Tibial nerve (tissue), 4 donors: ENCODE measurements at regions not wholly inside any gene's neighbourhood (a gene's known extent, or its start where the extent isn't known, plus 50 kb on each side); places are given as distances from the start of the nearest gene placed in this dataset.
"Not testable (repeated sequence)": the region's sequence is repeated elsewhere in the genome, so short reads cannot be mapped to it uniquely, and the experiment has no call there.

Source experiments
- EP300 ChIP-seq, 2 donors: sonication (generic); formaldehyde crosslinking; IDR thresholded peaks; one replicate each; pipeline ENCODE4 v1.6.1; 2017; ENCODE audit warnings: antibody characterized with exemption in 2 of 2, mild to moderate bottlenecking in 1 of 2
- POLR2A ChIP-seq, 2 donors: fragments of 450-650 bp; IDR thresholded peaks; one replicate each; pipeline ENCODE4 v1.6.1; 2017; ENCODE audit warnings: antibody characterized with exemption in 2 of 2, mild to moderate bottlenecking in 2 of 2, moderate library complexity in 2 of 2
- TF ChIP-seq, protein P1 (sequence below), 5 experiments: fragments of 200-600 bp in 3 of 5; fragments of 450-650 bp in 2 of 5; sonication (generic) in 3 of 5; IDR thresholded peaks; one replicate each; pipeline ENCODE4 v1.5.1; 2016 to 2019; ENCODE audit warnings: antibody characterized with exemption in 5 of 5, mild to moderate bottlenecking in 3 of 5, moderate library complexity in 2 of 5

DNA sequence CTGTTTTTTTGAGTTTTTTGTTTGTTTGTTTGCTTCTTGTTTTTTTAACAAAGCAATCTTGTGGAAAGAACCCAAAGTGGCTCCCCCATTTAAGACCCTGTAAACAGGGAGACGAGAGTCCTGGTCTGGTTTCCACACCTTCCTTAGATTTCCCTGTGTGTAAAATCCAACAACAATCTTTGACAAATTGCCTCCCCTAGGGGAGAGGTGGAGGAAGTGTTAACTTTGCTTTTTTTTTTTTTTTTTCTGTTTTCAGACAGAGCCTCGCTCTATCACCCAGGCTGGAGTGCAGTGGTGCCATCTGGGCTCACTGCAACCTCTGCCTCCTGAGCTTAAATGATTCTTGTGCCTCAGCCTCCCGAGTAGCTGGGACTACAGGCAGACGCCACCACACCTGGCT is 136.0 kb downstream of the OTOP1 start:
- TF ChIP-seq, protein P1, sequence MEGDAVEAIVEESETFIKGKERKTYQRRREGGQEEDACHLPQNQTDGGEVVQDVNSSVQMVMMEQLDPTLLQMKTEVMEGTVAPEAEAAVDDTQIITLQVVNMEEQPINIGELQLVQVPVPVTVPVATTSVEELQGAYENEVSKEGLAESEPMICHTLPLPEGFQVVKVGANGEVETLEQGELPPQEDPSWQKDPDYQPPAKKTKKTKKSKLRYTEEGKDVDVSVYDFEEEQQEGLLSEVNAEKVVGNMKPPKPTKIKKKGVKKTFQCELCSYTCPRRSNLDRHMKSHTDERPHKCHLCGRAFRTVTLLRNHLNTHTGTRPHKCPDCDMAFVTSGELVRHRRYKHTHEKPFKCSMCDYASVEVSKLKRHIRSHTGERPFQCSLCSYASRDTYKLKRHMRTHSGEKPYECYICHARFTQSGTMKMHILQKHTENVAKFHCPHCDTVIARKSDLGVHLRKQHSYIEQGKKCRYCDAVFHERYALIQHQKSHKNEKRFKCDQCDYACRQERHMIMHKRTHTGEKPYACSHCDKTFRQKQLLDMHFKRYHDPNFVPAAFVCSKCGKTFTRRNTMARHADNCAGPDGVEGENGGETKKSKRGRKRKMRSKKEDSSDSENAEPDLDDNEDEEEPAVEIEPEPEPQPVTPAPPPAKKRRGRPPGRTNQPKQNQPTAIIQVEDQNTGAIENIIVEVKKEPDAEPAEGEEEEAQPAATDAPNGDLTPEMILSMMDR (IDR thresholded peaks at IDR 0.05): not testable (repeated sequence)
- TF ChIP-seq POLR2A, EP300 (IDR thresholded peaks at IDR 0.05): not testable (repeated sequence)
